ENCODE measurements at regions not wholly inside any gene's neighbourhood (a gene's known extent, or its start where the extent isn't known, plus 50 kb on each side); places are given as distances from the start of the nearest gene placed in this dataset. TPM values are rescaled to one million over a fixed set of nuclear protein-coding genes. Genes with fewer than 3 reads are reported as not detected.

DNA sequence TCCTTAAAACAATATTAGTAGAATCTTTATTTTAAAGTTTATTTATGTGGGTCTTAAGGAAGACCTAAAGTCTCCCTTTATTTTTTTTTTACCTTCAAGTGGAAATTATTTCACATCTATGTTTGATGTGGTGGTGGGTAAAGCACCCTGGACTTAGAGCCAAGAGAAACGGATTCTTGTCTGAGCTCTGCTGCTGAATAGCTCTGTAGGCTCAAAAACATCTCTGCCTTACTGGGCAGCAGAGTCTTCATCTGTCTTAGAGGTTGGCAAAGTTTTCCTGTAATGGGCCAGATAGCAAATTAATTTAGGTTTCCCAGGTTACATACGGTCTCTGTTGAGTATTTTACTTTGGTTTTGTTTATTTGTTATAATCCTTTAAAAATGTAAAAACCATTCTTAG is 136.5 kb downstream of the CEP135 start:
- no peak overlapping the region for H3K4me3 ChIP-seq (ENCODE audit: low read depth, low read length)
- TF ChIP-seq, protein P1, sequence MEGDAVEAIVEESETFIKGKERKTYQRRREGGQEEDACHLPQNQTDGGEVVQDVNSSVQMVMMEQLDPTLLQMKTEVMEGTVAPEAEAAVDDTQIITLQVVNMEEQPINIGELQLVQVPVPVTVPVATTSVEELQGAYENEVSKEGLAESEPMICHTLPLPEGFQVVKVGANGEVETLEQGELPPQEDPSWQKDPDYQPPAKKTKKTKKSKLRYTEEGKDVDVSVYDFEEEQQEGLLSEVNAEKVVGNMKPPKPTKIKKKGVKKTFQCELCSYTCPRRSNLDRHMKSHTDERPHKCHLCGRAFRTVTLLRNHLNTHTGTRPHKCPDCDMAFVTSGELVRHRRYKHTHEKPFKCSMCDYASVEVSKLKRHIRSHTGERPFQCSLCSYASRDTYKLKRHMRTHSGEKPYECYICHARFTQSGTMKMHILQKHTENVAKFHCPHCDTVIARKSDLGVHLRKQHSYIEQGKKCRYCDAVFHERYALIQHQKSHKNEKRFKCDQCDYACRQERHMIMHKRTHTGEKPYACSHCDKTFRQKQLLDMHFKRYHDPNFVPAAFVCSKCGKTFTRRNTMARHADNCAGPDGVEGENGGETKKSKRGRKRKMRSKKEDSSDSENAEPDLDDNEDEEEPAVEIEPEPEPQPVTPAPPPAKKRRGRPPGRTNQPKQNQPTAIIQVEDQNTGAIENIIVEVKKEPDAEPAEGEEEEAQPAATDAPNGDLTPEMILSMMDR (IDR thresholded peaks at IDR 0.05; ENCODE audit: insufficient read depth, low read length) = no peak
- DNase-seq (ENCODE audit: low read depth) = no peak

DNA sequence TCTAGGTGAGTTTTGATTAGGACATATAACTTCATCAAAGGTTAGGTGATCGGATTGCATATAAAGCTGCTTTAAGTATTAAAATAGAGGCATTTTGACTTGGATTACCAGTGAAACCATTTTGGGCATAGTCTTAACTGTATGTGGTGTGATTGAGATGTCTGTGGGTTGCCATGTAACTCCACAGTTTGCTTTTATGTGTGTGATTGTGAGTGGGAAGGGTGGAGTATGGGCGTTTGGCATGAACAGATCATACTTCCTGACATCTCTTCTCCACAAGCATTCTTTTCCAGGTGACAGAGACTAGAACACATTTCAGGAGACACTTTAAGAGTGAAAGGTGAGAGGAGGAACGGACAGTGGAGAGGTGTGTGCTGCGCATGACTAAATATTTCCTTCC is 136.1 kb downstream of the CEP135 start:
- DNase-seq (ENCODE audit: low read depth) = no peak
- H3K4me3 ChIP-seq (ENCODE audit: low read depth, low read length) = no peak overlapping the region
- TF ChIP-seq, protein P1 (IDR thresholded peaks at IDR 0.05; ENCODE audit: insufficient read depth, low read length) = no peak

Small RNAs in the stretch of these regions (small RNA-seq; reads per million reads assigned to genes)
- not detected for gene RNA5SP161

Data from fibroblast of the aortic adventitia (primary cell).